Fibroblast of the conjunctiva (primary cell): ENCODE measurements at regions not wholly inside any gene's neighbourhood (a gene's known extent, or its start where the extent isn't known, plus 50 kb on each side); places are given as distances from the start of the nearest gene placed in this dataset.

Experiments used
- DNase-seq: peaks from one replicate; pipeline ENCODE4 v3.0.0-alpha.2; 2010; ENCODE audit warnings: low read depth

GRCh38 chr4:1511441-1512041 lies 105.3 kb upstream of the NKX1-1 start:
- DNase-seq: peak; percentile 90

- DNase-seq: no peak
Measured at GRCh38 chr4:1510931-1511330, 104.7 kb upstream of the NKX1-1 start.

GRCh38 chr4:1509366-1509765 lies 103.1 kb upstream of the NKX1-1 start:
- DNase-seq: no peak

- DNase-seq: no peak
Measured at GRCh38 chr4:1508161-1509160, 102.2 kb upstream of the NKX1-1 start.

GRCh38 chr4:1506956-1507721 lies 100.9 kb upstream of the NKX1-1 start:
- no peak for DNase-seq

- no peak for DNase-seq
Measured at GRCh38 chr4:1505511-1506460, 99.5 kb upstream of the NKX1-1 start.

GRCh38 chr4:1504595-1505500 lies 98.6 kb upstream of the NKX1-1 start:
- DNase-seq: no peak

GRCh38 chr4:1503583-1504471 lies 97.6 kb upstream of the NKX1-1 start:
- no peak for DNase-seq

- no peak for DNase-seq
Measured at GRCh38 chr4:1502976-1503375, 96.7 kb upstream of the NKX1-1 start.

- DNase-seq: no peak
Measured at GRCh38 chr4:1502501-1502886, 96.3 kb upstream of the NKX1-1 start.

- DNase-seq: no peak
Measured at GRCh38 chr4:1501754-1502500, 95.7 kb upstream of the NKX1-1 start.

GRCh38 chr4:1500966-1501753 lies 94.9 kb upstream of the NKX1-1 start:
- DNase-seq: no peak

- no peak for DNase-seq
Measured at GRCh38 chr4:1500231-1500965, 94.2 kb upstream of the NKX1-1 start.

- no peak for DNase-seq
Measured at GRCh38 chr4:1499465-1499864, 93.2 kb upstream of the NKX1-1 start.

GRCh38 chr4:1497189-1497801 lies 91.1 kb upstream of the NKX1-1 start:
- DNase-seq: no peak

- no peak for DNase-seq
Measured at GRCh38 chr4:1496116-1496642, 89.9 kb upstream of the NKX1-1 start.
